ENCODE measurements at regions not wholly inside any gene's neighbourhood (a gene's known extent, or its start where the extent isn't known, plus 50 kb on each side); places are given as distances from the start of the nearest gene placed in this dataset.

DNA sequence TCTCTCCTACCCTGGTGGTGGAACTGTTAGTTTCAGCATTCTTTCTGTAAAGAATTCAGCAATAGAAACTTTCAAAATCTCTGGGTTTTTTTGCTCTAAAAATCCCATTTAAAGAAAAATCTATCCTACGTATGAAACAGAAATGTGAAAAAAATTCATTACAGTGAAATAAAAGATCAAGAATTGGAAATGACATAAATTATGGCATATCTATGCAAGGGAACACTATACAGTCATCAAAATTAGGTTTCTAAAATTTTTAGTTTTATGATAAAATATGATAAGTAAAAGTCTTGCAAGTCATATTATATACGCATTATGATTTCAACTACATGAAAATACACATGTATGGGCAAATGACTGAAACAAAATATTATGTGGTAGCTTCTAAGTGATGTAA, 342.6 kb downstream of the CETN3 start:
- H3K79me2 ChIP-seq (ENCODE audit: control insufficient read depth in 1 of 2, insufficient read depth in 2 of 2, low read length in 2 of 2) = no peaks in the 10 kb centered on the region
- no peak overlapping the region for H2BK5ac ChIP-seq (ENCODE audit: low read depth, low read length)
- H4K20me1 ChIP-seq (replicated peaks in 1 of 2; ENCODE audit: control insufficient read depth in 1 of 2, insufficient read depth in 2 of 2, low read length in 2 of 2) = no peaks in the 10 kb centered on the region
- H2BK20ac ChIP-seq (ENCODE audit: low read length) = no peak overlapping the region
- H3K23me2 ChIP-seq (ENCODE audit: low read depth, low read length) = no peaks in the 10 kb centered on the region
- no peak overlapping the region for H3K56ac ChIP-seq (replicated peaks; ENCODE audit: insufficient read length, low read depth, low read length)
- H3K4me2 ChIP-seq (ENCODE audit: insufficient read depth in 1 of 2, low read depth in 2 of 2, low read length in 2 of 2) = no peak overlapping the region
- no peak overlapping the region for H2BK15ac ChIP-seq (ENCODE audit: low read length)
- no peak overlapping the region for H3K4me3 ChIP-seq (ENCODE audit: extremely low read depth in 1 of 4, insufficient read depth in 2 of 4, low read depth in 3 of 4, low read length in 4 of 4)
- H4K8ac ChIP-seq (ENCODE audit: extremely low read depth, insufficient read depth, low read length) = no peak overlapping the region
- no peak overlapping the region for H3K14ac ChIP-seq (ENCODE audit: insufficient read length)
- H3K36me3 ChIP-seq (ENCODE audit: control insufficient read depth in 2 of 4, insufficient read depth in 4 of 4, low read length in 3 of 4) = no peaks in the 10 kb centered on the region
- no peaks in the 10 kb centered on the region for H3K9me3 ChIP-seq (ENCODE audit: insufficient read depth in 2 of 2, low read depth in 1 of 2, low read length in 1 of 2)
- no peak overlapping the region for H3K4ac ChIP-seq (replicated peaks; ENCODE audit: insufficient read length, low read depth, low read length)
- H3K18ac ChIP-seq (ENCODE audit: extremely low read depth, low read length) = no peak overlapping the region
- ChIA-PET POLR2A (ENCODE audit: partially characterized antibody) (interaction anchor here (0.6 kb wide), 1 partner anchor 33 kb away, joined by 4 read pairs; no protein-coding TSS in a partner anchor), CTCF (ENCODE audit: partially characterized antibody) (no interaction called here)
- H3K4me1 ChIP-seq (replicated peaks in 1 of 4; ENCODE audit: control insufficient read depth in 3 of 4, insufficient read depth in 4 of 4, low read length in 3 of 4) = no peaks in the 10 kb centered on the region
- no peak for TF ChIP-seq ASH2L (IDR thresholded peaks at IDR 0.05; ENCODE audit: low read length)
- TF ChIP-seq CREB1 (IDR thresholded peaks at IDR 0.05) = no peak
- no peak for TF ChIP-seq CBX8 (IDR thresholded peaks at IDR 0.05; ENCODE audit: borderline replicate concordance, low read depth, low read length)
- TF ChIP-seq FOSL1 (IDR thresholded peaks at IDR 0.05; ENCODE audit: insufficient read depth, low read depth, low read length) = no peak
- TF ChIP-seq SIRT6 (IDR thresholded peaks at IDR 0.05; ENCODE audit: low read length) = no peak
- TF ChIP-seq RAD21 (IDR thresholded peaks at IDR 0.05 in 1 of 2, conservative IDR thresholded peaks at IDR 0.05 in 1 of 2; ENCODE audit: low read depth in 2 of 2, low read length in 2 of 2) = no peak
- TF ChIP-seq BCL11A (IDR thresholded peaks at IDR 0.05; ENCODE audit: low read depth in 2 of 2, low read length in 2 of 2) = no peak
- TF ChIP-seq KDM1A (IDR thresholded peaks at IDR 0.05; ENCODE audit: borderline replicate concordance, low read length) = no peak
- TF ChIP-seq POLR2AphosphoS5 (IDR thresholded peaks at IDR 0.05; ENCODE audit: low read depth, low read length) = no peak
- no peak for TF ChIP-seq RBBP5 (IDR thresholded peaks at IDR 0.05; ENCODE audit: borderline replicate concordance, low read depth, low read length)
- H2AFZ ChIP-seq (ENCODE audit: low read length) = no peak overlapping the region
- WGBS, 2 experiments (ENCODE audit: extremely low coverage in 1 of 2, insufficient coverage in 1 of 2, insufficient read length in 1 of 2, insufficient replicate concordance in 2 of 2, low coverage in 1 of 2, low lambda C conversion rate in 2 of 2, missing lambda C conversion rate in 1 of 2) = 84% methylated on average over 2 of the region's 2 CpGs; no CpG with 5 or more reads in 1 of the 2 experiments
- no peak overlapping the region for H4K91ac ChIP-seq (replicated peaks; ENCODE audit: insufficient read length, low read length)
- no peak overlapping the region for H4K5ac ChIP-seq (ENCODE audit: insufficient read length, low read depth, low read length)
- no peak overlapping the region for H3K23ac ChIP-seq (ENCODE audit: insufficient read length)
- H3K27me3 ChIP-seq (replicated peaks in 1 of 4; ENCODE audit: control insufficient read depth in 3 of 4, extremely low read depth in 1 of 4, insufficient read depth in 3 of 4, low read length in 3 of 4) = no peaks in the 10 kb centered on the region
- DNase-seq (ENCODE audit: low read depth in 1 of 2, low spot score in 2 of 2) = no peak
- no peaks in the 10 kb centered on the region for H3K79me1 ChIP-seq (ENCODE audit: low read depth, low read length)
- H2BK12ac ChIP-seq (ENCODE audit: low read depth, low read length) = no peak overlapping the region
- no peak for FAIRE-seq
- H2BK120ac ChIP-seq (replicated peaks; ENCODE audit: low read depth, low read length) = no peak overlapping the region
- H2AK5ac ChIP-seq (ENCODE audit: low read depth, low read length) = no peak overlapping the region
- no peak overlapping the region for H3K27ac ChIP-seq (ENCODE audit: low read depth, low read length)
- no peak overlapping the region for H3K9ac ChIP-seq (replicated peaks in 1 of 4; ENCODE audit: extremely low read depth in 1 of 4, low read depth in 3 of 4, low read length in 3 of 4)
